HG03520 (cell line): ENCODE measurements at regions not wholly inside any gene's neighbourhood (a gene's known extent, or its start where the extent isn't known, plus 50 kb on each side); places are given as distances from the start of the nearest gene placed in this dataset.
"Not testable (repeated sequence)": the region's sequence is repeated elsewhere in the genome, so short reads cannot be mapped to it uniquely, and the experiment has no call there.

ENCODE experiments used
- ATAC-seq: cut with Tn5 transposase; IDR thresholded peaks from one replicate; pipeline ENCODE4 v1.9.1; 2021; ENCODE audit warnings: mild to moderate bottlenecking, moderate library complexity; ENCODE audit not compliant: unreplicated experiment

DNA sequence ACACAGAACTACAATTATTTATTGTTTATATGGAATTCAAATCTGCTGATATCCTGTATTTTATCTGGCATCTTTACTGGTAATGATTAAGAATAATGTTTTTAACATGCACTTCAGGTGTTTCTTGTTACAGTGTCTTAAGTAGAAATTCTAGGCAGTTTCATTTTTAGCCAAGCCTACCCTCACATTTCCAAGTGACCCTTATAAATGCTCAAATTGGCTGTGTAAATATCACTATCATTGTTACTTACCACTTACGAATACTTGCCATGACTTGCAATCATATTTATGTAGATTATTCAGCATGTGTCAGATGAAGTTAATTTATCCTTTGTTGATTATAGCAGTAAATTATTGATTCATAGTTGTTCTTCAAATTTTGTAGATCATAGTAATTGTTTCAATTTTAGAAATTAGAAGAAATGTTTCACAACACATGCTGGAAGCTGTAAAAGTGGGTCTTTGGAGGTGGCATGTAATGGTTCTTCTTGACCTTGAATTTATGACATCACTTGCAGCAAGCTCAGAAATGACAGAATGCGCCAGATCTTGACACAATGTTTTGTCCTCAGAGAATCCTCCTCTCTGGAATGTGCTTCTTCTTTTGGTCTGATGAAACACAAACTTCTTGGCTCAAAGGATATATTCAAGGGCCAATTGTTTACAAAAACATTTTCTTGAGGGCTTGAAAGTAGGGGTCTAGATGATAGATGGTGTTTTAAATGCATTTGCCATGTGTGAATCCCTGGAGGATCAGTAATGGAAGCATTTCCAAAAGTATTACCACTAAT lies 471.8 kb downstream of the COL12A1 start:
- no peak for ATAC-seq

DNA sequence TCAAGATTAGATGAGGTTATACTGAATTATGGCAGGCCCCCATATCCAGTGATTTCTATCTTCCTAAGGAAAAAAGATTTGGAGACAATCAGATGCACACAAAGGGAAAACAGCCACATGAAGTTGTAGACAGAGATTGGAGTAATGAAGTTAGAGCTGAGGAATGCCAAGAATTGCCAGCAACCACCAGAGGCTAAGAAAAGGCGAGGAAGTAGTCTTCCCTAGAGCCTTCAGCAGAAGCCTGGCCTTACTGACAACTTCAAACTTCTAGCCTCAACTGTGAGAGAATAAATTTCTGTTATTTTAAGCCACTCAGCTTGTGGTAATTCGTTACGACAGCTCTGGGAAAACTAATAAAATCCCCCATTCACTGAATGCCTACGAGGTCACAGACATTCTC lies 473.9 kb downstream of the COL12A1 start:
- ATAC-seq = no peak

DNA sequence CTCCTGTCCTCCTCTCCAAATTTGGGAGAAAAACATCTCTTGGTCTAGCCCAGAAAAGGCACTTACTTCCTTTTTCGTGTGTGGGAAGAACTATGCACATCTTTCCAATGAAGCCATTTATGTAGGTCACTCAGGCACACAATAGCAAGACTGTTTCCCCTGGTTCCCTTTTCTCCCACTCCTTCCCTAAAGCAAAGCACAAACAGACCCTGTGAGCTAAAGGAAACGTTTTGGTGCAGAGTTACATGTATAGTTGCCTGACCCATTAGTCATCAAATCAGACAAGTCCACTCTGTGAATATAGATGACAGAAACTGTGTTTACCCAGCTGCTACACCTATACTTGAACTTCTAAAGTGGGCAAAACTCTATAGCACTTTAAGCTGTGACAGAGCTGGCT lies 474.6 kb downstream of the COL12A1 start:
- ATAC-seq = no peak

DNA sequence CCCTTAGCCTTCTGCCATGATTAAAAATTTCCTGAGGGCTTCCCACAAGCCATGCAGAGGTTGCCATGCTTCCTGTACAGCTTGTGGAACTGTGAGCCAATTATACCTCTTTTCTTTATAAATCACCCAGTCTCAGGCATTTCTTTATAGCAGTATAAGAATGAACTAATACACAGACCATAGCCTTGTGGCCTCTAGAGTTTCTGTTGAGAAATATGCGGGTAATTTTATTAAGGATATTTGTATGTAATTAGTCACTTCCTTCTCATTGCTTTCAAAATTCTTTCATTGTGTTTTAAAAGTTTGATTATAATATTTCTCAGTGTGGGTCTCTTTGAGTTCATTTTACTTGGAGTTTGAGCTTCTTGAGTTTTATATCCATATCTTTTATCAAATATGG lies 484.9 kb downstream of the COL12A1 start:
- no peak for ATAC-seq

DNA sequence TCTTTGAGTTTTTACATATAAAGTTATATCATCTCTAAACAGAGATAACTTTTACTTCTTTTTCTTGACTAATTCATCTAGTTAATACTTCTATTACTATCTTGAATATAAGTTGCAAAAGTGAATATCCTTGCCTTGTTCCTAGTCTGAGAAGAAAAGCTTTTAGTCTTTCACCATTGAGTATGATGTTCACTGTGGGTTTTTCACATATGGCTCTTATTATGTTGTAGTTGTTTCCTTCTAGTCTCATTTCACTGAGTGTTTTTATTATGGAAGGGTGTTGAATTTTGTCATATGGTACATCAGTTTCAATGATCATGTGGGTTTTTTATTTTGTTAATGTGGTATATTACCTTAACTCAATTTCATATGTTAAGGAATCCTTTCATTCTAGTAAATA lies 488.3 kb downstream of the COL12A1 start:
- no peak for ATAC-seq

DNA sequence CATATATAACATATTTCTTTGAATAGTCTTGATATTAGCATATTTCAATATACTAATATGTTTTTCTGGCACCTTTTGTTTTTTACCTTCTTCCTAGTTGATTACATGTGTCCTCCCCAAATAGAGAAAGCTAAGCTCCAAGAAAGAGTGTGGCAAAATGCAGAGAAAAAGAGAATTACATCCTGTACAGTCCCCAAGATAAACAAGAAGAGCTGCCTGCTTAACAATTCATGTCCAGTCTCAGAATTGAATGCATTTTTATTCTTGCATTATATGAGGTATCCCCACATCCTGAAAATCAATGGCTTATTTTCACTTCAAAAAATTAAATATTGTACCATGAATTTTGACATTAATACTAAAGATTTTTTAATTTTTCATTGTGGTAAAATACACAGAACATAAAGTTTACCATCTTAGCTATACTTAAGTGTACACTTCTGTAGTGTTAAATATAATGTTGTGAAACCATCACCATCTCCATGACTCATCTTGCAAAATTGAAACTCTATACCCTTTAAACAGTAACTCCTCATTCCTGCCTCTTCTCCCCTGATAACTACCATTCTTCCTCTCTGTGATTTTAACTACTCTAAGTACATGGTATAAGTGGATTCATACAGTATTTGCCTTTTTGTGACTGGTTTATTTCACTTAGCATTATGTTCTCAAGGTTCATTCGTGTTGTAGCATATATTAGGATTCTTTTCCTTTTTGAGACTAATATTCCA lies 490.3 kb downstream of the COL12A1 start:
- ATAC-seq = no peak

DNA sequence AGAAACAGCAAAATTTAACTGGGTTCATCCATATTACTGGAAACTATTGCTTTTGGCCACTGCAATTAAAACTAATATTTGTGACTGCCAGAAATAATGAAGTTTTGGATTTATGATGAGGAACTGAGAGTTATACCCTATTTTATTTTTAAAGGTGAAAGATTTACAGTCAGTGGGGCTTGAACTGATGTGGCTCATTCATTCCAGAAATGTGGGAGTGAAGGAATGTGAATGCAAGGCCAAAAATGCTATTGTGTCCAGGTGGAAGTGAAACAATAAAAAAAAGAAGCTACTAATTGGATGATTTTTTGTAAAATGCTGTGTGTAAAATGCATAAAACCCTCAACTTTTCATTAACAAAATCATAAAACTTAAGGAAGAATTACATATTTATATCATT lies 491.9 kb downstream of the COL12A1 start:
- no peak for ATAC-seq

DNA sequence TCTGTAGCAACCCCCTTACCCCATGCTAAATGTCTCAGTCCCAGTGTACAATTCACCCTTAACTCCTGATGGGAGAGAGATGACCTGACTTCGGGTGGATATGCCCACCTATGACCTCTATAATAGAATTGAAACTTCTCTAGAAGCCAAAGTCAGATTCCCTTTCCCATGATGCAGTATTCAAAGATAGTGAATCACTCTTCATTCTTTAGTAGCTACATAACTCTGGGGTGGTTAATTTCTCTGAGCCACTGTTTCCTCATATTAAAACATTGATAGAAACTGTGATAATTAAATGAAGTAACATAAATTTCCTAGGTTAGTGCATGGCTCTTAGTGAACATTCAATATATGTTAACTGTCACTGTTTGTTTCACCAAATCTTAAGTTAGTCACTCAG lies 500.4 kb downstream of the COL12A1 start:
- ATAC-seq = no peak

DNA sequence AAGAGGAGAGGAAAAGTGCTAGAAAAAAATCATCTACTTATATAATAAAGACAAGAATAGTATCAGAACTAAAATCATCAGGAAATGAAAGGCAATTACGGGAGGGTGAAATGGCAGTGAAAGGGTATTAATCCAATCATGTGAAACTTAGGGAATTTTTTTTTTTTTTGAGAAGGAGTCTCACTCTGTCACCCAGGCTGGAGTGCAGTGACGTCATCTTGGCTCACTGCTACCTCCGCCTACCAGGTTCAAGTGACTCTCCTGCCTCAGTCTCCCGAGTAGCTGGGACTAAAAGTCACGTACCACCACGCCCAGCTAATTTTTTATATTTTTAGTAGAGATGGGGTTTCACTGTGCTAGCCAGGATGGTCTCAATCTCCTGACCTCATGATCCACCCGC lies 501.3 kb downstream of the COL12A1 start:
- ATAC-seq = not testable (repeated sequence)

DNA sequence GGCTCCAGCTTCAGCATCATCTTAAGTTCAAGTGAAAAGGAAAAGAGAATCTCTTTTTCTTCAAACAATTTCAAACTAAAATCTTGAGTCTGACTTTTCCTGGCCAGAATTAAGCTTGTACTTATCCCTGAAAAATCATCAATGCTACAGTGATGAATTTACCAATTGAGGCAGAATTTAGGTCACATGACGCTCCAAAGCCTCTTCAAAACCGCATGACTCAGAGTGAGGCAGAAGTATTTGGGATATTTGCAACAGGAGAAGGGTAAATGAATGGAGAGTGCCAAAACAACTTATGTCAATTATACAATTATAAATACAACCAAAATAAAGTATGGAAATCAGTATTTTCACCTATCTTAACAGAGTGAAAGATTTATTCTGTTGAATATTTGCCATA lies 515.5 kb downstream of the COL12A1 start:
- ATAC-seq = no peak

DNA sequence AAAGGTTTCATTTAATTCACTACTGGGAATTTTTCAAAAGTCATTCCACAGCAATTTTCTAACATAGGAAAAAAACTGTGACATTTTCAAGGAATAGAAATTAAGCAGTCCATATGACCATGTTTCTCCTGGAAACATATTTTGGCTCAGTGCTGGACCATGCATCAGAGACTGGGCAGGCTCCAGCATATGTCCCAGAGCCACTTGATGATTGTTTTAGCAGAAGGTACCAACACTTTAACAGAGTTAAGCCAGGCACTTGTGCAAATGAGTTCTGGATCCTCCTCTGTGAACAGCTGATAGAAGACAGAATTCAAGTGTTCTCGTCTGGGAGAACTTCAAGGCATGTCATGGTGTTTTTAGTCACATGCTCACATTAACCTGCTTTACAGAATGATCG lies 516.3 kb downstream of the COL12A1 start:
- ATAC-seq = no peak

DNA sequence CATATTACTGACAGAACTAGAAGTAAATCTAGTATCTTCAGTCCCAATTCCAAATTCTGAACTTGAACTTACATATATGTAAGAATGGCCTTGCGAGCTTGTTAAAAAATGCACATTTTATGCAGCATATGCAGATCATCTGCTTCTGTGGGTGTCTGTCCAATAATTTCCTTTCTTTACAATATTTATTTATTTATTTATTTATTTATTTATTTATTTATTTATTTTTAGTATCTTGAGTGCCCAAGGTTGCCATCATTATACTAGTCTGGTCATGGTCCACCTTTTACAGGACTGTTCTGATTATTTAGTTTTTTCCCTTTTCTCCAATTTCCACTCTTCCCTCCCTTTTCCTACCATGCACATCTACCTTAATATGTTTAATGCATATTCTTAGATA lies 528.4 kb downstream of the COL12A1 start:
- ATAC-seq = no peak

DNA sequence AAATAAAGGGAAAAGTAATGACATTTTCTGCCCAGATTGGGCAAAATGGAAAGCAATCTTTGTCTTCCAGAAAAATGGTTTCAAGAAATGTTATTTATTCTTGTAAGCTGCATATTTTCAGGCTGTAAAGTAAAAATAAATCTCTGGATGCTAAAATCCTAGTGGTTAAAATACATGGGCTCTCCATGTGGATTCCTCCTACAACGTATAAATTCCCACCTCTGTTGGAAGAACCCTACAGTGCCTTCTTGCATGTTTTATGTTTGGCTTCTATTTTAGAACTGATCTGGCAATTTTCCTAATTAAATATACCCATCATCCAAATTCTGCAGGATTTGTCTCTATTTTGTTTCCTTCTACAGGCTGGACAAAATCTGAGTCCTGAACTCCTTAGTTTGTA lies 528.9 kb downstream of the COL12A1 start:
- ATAC-seq = no peak

DNA sequence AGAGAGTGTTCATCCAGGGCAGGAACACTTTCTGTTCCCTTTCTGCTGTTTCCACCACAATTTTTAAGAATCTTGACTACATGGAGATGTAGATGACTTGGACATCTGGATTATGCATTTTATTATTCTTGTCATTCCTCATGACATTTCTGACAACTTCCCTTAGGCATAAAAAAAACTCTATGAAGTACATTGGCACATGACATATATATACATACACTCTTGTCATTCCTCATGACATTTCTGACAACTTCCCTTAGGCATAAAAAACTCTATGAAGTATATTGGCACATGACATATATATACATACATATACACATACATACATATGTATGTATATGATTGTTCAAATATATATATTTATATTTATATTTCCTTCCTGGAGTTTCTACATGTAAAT lies 531.5 kb downstream of the COL12A1 start:
- no peak for ATAC-seq

DNA sequence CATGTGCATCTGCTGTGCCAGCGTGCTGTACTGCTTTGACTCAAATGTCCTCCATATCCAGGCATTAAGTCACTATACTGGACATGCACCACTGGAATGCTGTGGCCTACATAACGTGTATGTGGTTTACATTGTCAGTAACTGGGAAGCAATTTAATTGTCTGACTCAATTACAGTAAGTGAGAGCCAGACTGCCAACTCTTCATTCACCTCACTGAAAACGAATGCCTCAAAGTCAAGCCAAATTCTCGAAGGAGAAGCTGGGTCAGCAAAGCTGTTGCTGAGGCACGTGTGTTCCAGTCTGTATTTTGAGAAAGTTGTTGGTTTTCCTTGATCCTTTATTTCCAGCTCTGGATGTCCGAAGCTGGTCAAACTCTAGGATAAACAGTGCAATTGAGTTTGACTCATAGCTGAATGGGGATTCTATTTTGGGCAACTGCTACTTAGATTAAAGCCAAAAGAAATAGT lies 534.3 kb downstream of the COL12A1 start:
- no peak for ATAC-seq

DNA sequence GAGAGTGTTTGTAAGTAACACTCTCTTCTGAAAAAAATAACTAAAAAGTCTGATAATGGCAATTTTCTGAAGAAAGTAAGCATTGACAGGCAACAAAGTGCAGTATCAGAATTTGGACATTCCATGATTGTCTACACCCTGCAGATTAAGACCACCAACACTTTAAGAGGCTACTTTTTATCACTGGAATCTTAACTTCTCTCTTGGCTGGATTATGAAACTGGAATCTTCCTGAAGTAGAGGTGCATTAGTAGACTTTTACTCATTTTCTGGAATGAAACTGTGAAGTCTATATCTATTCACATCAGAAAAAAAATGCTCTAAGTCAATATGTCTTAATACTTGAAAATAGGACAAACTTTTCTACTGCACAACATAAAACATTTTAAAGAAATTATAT lies 547.5 kb downstream of the COL12A1 start:
- ATAC-seq = no peak

DNA sequence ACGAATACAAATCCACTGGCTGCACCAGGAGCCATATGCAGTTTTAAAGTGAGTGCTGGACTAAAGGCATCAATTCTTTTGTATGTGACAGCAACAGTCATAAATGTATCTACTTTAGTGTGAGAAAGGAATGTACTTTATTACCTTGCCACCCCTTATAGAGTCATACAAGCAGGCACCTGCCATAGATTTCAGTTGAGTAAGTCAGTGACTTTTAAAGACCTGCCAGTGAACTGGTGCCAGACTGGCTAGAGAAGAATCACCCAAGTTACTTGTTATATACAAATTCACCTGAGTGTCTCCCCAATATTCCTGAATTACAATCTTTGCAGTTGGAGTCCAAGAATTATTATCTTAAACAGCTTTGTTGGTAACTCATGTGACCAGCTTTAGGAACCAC lies 547.9 kb downstream of the COL12A1 start:
- ATAC-seq = no peak

DNA sequence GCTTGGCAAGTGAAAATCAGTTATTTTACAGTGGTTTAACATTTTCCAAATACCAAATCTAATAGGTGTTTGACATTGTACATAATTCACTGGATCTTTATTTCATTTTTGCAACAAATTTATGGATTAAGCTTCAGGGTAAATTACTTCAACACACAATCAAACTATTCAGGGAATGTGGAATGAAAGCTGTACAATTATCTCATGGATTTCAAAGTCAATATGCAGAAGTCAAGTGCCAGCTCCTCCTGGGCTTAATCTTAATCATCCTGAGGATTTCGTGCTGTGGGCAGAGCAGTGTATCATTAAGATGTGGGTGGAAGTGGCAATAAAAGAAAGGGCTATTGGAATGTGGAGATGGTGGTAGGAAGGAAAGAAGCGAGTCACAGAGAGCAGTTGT lies 548.8 kb downstream of the COL12A1 start:
- ATAC-seq = no peak

DNA sequence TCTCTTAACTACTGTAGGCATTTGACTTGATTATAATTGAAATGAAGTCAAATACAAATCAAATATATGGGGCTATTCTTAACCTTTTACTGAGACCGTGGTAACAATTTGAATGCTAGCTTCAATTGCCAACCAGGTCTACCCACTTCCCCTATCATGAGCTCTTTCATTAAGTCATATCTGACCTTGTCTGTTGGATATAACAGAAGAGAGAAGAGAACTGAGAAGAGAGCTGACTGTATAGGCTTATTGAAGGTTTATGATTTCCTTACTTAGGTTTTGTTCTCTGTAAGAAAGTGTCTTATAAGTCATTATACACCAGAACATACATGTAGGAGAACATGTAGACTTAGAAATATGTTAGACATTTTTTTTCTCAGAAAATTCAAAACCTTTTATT lies 549.4 kb downstream of the COL12A1 start:
- ATAC-seq = no peak

DNA sequence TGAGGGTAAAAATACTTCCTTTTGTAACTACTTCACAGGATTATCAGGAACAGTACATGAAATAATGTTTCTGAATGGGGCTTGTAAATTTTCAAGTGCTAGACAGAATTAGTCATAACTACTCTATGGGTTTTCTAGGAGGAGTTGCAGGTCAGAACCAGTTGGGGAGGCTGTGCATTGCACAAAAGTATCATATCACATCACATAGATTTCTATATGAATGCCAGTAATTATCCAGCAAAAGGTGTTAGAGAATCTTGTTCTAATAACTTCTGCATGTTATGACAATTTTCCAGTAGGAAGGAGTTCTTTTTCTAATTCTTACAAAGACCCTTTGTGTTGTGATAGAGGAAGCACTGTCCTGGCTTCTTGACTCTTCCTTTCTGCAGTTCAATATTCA lies 551.6 kb downstream of the COL12A1 start:
- ATAC-seq = no peak

DNA sequence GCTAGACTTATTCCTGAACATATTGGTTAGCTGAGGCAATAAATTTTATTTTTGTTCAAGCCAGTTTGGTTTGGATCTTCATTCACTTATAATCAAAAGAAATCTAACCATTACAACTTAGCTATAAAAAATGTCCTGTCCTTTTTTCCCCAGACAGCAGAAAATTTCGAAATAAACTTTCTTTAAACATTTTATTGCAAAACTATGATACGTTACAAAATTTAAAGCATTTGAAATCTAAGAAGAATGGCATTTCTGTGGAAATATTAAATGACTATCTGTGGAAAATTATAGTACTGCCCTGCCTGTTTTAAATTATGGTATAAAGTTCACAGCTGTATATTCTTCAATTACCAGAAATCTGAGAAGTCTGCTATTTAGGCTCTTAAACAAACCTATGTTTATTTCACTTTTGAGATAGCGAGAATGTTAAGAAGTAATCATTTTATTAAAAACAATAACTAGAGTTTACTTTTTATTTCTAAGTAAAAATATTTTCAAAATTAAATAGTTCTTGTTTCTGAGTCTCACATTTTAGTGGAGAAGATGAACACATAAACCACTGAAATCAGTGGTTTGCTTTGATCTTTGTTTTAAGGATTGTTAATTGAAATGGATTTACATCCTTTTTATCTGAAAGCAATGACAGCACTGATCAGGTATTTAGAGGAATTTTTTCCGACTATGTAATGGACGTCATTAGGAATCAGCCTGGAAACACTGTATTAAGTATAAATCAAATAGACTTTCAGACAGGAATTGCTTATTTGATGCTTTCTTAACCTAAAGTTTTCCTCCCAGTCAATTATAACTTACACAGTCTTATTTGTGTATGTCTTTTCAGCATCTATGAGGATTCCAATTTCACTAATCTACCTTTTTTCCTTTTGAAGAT lies 553.7 kb downstream of the COL12A1 start:
- ATAC-seq = no peak
